ENCODE measurements at regions not wholly inside any gene's neighbourhood (a gene's known extent, or its start where the extent isn't known, plus 50 kb on each side); places are given as distances from the start of the nearest gene placed in this dataset.

DNA sequence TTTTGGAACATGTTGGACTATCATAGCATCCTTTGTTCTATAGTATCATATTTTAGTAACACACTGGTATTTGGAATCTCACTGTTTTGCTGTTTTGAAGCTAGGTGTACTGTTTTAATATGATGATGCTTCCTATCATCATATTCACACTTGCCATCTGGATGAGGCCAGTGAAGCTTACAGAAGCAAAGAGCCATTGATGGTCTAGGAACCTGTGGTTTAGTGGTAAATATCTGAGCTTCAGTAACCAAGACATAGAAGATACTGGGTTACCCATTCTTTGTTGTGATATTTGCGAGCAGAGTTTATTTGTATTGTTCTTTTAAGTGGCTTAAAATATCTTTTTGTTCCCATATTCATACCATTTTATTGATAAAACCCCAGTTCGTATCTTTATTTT, 304.1 kb downstream of the SATB1 start:
- Histone ChIP-seq H3K36me3 (ENCODE audit: control insufficient read depth in 4 of 4, insufficient read depth in 4 of 4, low read length in 3 of 4) (peaks cover 0 to 2% (median 0%) of the 10 kb centered on the region in 4 experiments), H3K4me1 (ENCODE audit: control extremely low read depth in 1 of 4, control insufficient read depth in 4 of 4, insufficient read depth in 4 of 4, low read length in 3 of 4) (peaks cover 0 to 4% (median 1%) of the 10 kb centered on the region in 4 experiments), H3K4me3 (ENCODE audit: control insufficient read depth in 1 of 7, extremely low read depth in 1 of 7, insufficient read depth in 4 of 7, low read depth in 2 of 7, low read length in 6 of 7) (no peak overlapping the region), H3K9me3 (ENCODE audit: control extremely low read depth in 1 of 5, control insufficient read depth in 4 of 5, insufficient read depth in 2 of 5, low read depth in 1 of 5, low read length in 4 of 5) (peaks cover 0 to 5% (median 2%) of the 10 kb centered on the region in 5 experiments), H3K27ac (ENCODE audit: insufficient read depth in 1 of 2, low read depth in 1 of 2, low read length in 2 of 2, poor library complexity in 1 of 2, severe bottlenecking in 2 of 2) (no peak overlapping the region), H3K27me3 (replicated peaks in 2 of 5; ENCODE audit: control insufficient read depth in 4 of 5, insufficient read depth in 5 of 5, low read length in 4 of 5) (no peaks in the 10 kb centered on the region)
- no CpG with 5 or more reads among the region's 2 CpGs for WGBS (ENCODE audit: insufficient coverage)
- POLR2A ChIA-PET, result no interaction called here
- CTCF ChIA-PET, result no interaction called here
- no peak for DNase-seq

DNA sequence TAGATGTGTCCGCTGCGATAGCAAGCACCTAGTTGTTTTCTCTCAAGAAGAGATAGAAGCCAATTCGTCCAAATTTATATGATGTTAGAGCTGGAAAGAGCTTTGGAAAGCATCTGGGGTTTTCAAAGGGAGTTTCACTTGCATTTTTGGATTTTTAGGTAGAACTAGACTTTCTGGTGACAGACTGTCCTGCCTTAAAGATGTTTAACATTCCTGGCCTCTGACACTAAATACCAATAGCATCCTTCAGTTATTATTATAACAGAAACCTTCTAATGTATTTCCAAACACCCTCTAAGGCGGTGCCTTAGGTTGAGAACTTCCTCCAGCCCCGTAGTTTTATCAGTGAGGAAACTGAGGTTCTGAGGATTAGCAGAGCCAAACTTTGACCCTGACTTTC, 305.3 kb downstream of the SATB1 start:
- H3K4me3 ChIP-seq (ENCODE audit: control insufficient read depth in 1 of 7, extremely low read depth in 1 of 7, insufficient read depth in 4 of 7, low read depth in 2 of 7, low read length in 6 of 7), result no peak overlapping the region
- H3K27me3 ChIP-seq (replicated peaks in 2 of 5; ENCODE audit: control insufficient read depth in 4 of 5, insufficient read depth in 5 of 5, low read length in 4 of 5), result no peaks in the 10 kb centered on the region
- peaks cover 0 to 2% (median 0%) of the 10 kb centered on the region in 4 experiments for H3K36me3 ChIP-seq (ENCODE audit: control insufficient read depth in 4 of 4, insufficient read depth in 4 of 4, low read length in 3 of 4)
- WGBS (ENCODE audit: insufficient coverage), result 85% methylated on average over 5 of the region's 5 CpGs
- H3K9me3 ChIP-seq (ENCODE audit: control extremely low read depth in 1 of 5, control insufficient read depth in 4 of 5, insufficient read depth in 2 of 5, low read depth in 1 of 5, low read length in 4 of 5), result peaks cover 0 to 5% (median 2%) of the 10 kb centered on the region in 5 experiments
- no peaks in the 10 kb centered on the region for H3K4me1 ChIP-seq (ENCODE audit: control extremely low read depth in 1 of 4, control insufficient read depth in 4 of 4, insufficient read depth in 4 of 4, low read length in 3 of 4)
- ChIA-PET CTCF (no interaction called here), POLR2A (no interaction called here)
- no peak for DNase-seq
- H3K27ac ChIP-seq (ENCODE audit: insufficient read depth in 1 of 2, low read depth in 1 of 2, low read length in 2 of 2, poor library complexity in 1 of 2, severe bottlenecking in 2 of 2), result no peak overlapping the region

DNA sequence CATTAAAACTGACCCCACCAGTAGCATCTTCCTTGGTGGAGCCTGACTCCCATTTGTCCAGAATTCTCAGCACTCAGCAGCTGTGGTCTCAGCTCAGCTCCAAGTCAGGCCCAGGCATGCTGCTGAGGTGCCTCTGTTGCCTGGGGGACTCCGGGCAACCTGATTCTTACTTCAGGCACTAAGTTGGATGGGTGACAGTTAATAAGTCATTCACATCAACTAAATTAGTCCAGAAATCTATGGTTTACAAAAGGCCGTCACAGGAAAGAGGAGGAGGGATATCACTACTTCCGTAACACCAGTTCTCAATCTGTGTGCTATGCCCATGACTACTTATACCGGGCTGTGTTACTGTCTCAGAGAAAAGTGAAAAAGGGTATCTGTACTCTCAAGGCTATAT, 310.2 kb downstream of the SATB1 start:
- no peaks in the 10 kb centered on the region for H3K9me3 ChIP-seq (ENCODE audit: control extremely low read depth in 1 of 5, control insufficient read depth in 4 of 5, insufficient read depth in 2 of 5, low read depth in 1 of 5, low read length in 4 of 5)
- no peak overlapping the region for H3K4me3 ChIP-seq (ENCODE audit: control insufficient read depth in 1 of 7, extremely low read depth in 1 of 7, insufficient read depth in 4 of 7, low read depth in 2 of 7, low read length in 6 of 7)
- WGBS (ENCODE audit: insufficient coverage), result no CpG with 5 or more reads among the region's 4 CpGs
- H3K36me3 ChIP-seq (ENCODE audit: control insufficient read depth in 4 of 4, insufficient read depth in 4 of 4, low read length in 3 of 4), result no peaks in the 10 kb centered on the region
- H3K27me3 ChIP-seq (replicated peaks in 2 of 5; ENCODE audit: control insufficient read depth in 4 of 5, insufficient read depth in 5 of 5, low read length in 4 of 5), result no peaks in the 10 kb centered on the region
- no peak overlapping the region for H3K27ac ChIP-seq (ENCODE audit: insufficient read depth in 1 of 2, low read depth in 1 of 2, low read length in 2 of 2, poor library complexity in 1 of 2, severe bottlenecking in 2 of 2)
- DNase-seq, result no peak
- H3K4me1 ChIP-seq (ENCODE audit: control extremely low read depth in 1 of 4, control insufficient read depth in 4 of 4, insufficient read depth in 4 of 4, low read length in 3 of 4), result peaks cover 0 to 12% (median 5%) of the 10 kb centered on the region in 4 experiments
- CTCF ChIA-PET, result no interaction called here
- POLR2A ChIA-PET, result interaction anchor here (0.6 kb wide), 1 partner anchor 519 kb away, joined by 3 read pairs; no protein-coding TSS in a partner anchor

DNA sequence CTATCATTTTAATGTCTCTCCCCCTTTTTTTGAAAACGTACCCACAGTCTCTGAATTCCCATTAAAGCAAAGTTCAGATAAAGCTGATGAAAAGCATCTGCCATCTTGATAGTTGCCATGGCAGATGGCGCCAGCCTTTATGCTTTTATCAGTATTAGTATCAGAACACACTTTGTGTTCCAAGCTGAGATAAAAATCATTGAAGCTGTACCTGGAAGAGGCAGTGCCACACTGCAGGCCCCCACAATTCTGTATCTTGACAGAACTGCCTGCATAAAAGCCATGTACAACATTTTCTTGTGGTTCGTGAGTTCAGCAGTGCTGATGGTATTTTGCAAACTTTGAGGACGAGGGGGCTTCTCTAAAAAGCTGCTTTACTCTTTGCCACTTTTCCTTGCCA, 311.7 kb downstream of the SATB1 start:
- CTCF ChIA-PET, result interaction anchor here (1.7 to 3.7 kb wide), 2 partner anchors 11 to 13 kb away, joined by 4 to 17 read pairs; no protein-coding TSS in a partner anchor
- Histone ChIP-seq H3K27me3 (replicated peaks in 2 of 5; ENCODE audit: control insufficient read depth in 4 of 5, insufficient read depth in 5 of 5, low read length in 4 of 5) (no peaks in the 10 kb centered on the region), H3K36me3 (ENCODE audit: control insufficient read depth in 4 of 4, insufficient read depth in 4 of 4, low read length in 3 of 4) (no peaks in the 10 kb centered on the region), H3K27ac (ENCODE audit: insufficient read depth in 1 of 2, low read depth in 1 of 2, low read length in 2 of 2, poor library complexity in 1 of 2, severe bottlenecking in 2 of 2) (no peak overlapping the region), H3K9me3 (ENCODE audit: control extremely low read depth in 1 of 5, control insufficient read depth in 4 of 5, insufficient read depth in 2 of 5, low read depth in 1 of 5, low read length in 4 of 5) (no peaks in the 10 kb centered on the region), H3K4me3 (ENCODE audit: control insufficient read depth in 1 of 7, extremely low read depth in 1 of 7, insufficient read depth in 4 of 7, low read depth in 2 of 7, low read length in 6 of 7) (no peak overlapping the region), H3K4me1 (ENCODE audit: control extremely low read depth in 1 of 4, control insufficient read depth in 4 of 4, insufficient read depth in 4 of 4, low read length in 3 of 4) (peaks cover 0 to 12% (median 5%) of the 10 kb centered on the region in 4 experiments)
- no peak for DNase-seq
- POLR2A ChIA-PET, result no interaction called here
- 92% methylated on average over 3 of the region's 4 CpGs for WGBS (ENCODE audit: insufficient coverage)

DNA sequence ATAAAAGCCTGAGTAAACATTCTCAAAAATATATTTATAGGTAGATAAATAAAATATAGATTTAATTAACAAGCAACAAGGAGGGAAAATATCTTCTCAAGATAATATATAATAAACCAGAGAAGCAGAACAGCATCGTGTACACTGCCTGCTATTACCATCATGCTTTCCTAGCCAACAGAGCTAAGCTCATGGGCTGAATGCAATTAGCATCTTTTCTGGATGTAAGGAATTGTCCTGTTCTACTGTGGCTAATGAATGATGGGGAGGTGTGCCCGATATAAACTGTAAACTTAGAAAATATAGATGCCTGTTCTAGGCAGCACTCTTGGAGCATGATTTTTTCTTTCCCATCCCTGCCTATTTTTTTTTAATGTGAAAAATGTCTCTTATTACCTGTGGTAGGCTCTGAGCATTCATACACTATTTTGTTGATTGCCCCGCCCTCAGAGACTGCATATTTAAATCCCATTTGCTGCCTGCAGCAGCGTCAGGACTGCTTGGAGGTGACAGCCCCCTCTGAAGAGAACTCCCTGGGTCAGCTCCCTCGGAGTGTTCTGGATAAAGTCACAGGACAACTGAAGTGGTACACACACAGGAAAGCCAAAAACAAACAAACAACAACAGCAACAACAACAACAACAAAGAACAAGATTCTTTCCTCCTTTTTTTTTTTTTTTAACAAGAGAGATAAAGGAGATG, 312.3 kb downstream of the SATB1 start:
- no peak overlapping the region for H3K27ac ChIP-seq (ENCODE audit: insufficient read depth in 1 of 2, low read depth in 1 of 2, low read length in 2 of 2, poor library complexity in 1 of 2, severe bottlenecking in 2 of 2)
- no peaks in the 10 kb centered on the region for H3K27me3 ChIP-seq (replicated peaks in 2 of 5; ENCODE audit: control insufficient read depth in 4 of 5, insufficient read depth in 5 of 5, low read length in 4 of 5)
- no peaks in the 10 kb centered on the region for H3K36me3 ChIP-seq (ENCODE audit: control insufficient read depth in 4 of 4, insufficient read depth in 4 of 4, low read length in 3 of 4)
- no peak overlapping the region for H3K4me3 ChIP-seq (ENCODE audit: control insufficient read depth in 1 of 7, extremely low read depth in 1 of 7, insufficient read depth in 4 of 7, low read depth in 2 of 7, low read length in 6 of 7)
- no peaks in the 10 kb centered on the region for H3K9me3 ChIP-seq (ENCODE audit: control extremely low read depth in 1 of 5, control insufficient read depth in 4 of 5, insufficient read depth in 2 of 5, low read depth in 1 of 5, low read length in 4 of 5)
- POLR2A ChIA-PET, result no interaction called here
- no peak for DNase-seq
- WGBS (ENCODE audit: insufficient coverage), result 92% methylated on average over 2 of the region's 5 CpGs
- CTCF ChIA-PET, result interaction anchor here (0.7 to 3.7 kb wide), 3 partner anchors 12 to 276 kb away, joined by 4 to 17 read pairs (median 4); no protein-coding TSS in a partner anchor
- H3K4me1 ChIP-seq (ENCODE audit: control extremely low read depth in 1 of 4, control insufficient read depth in 4 of 4, insufficient read depth in 4 of 4, low read length in 3 of 4), result peaks cover 0 to 12% (median 5%) of the 10 kb centered on the region in 4 experiments

DNA sequence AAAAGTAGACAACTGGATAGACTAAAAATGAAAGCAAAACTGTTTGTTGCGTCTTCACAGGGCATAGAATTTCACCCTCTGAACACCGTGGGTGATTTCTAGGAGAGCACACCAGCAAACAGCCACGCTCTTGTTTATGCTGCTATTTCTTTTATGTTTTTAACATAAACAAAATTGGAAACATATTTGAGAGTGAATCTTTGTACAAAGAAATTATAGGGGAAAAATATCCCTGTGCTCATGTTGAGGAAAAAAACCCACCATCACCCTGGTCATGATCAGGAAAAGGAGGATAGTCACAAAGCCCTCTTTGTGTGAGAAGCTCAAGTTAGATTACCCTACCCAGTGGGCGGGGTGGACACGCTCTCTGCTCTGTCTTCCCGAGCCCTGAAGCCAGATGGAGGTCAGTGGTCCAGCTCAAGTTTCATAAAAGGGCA, 313.3 kb downstream of the SATB1 start:
- peak overlapping the region in 6 of 7 experiments; percentile 27 to 77 (median 61) for H3K4me3 ChIP-seq (ENCODE audit: control insufficient read depth in 1 of 7, extremely low read depth in 1 of 7, insufficient read depth in 4 of 7, low read depth in 2 of 7, low read length in 6 of 7)
- 13% methylated on average over 1 of the region's 6 CpGs for WGBS (ENCODE audit: insufficient coverage)
- ChIA-PET CTCF (interaction anchor here (1.0 to 3.7 kb wide), 2 partner anchors 9 to 15 kb away, joined by 3 to 17 read pairs; no protein-coding TSS in a partner anchor), POLR2A (interaction anchor here (0.6 to 0.7 kb wide), 2 partner anchors 20 to 96 kb away, joined by 3 read pairs; no protein-coding TSS in a partner anchor)
- H3K27me3 ChIP-seq (replicated peaks in 2 of 5; ENCODE audit: control insufficient read depth in 4 of 5, insufficient read depth in 5 of 5, low read length in 4 of 5), result no peaks in the 10 kb centered on the region
- H3K36me3 ChIP-seq (ENCODE audit: control insufficient read depth in 4 of 4, insufficient read depth in 4 of 4, low read length in 3 of 4), result no peaks in the 10 kb centered on the region
- peak overlapping the region; percentile 77 to 88 for H3K27ac ChIP-seq (ENCODE audit: insufficient read depth in 1 of 2, low read depth in 1 of 2, low read length in 2 of 2, poor library complexity in 1 of 2, severe bottlenecking in 2 of 2)
- peak in 2 of 3 donors; percentile 73 to 79 for DNase-seq
- H3K9me3 ChIP-seq (ENCODE audit: control extremely low read depth in 1 of 5, control insufficient read depth in 4 of 5, insufficient read depth in 2 of 5, low read depth in 1 of 5, low read length in 4 of 5), result no peaks in the 10 kb centered on the region
- peaks cover 0 to 12% (median 5%) of the 10 kb centered on the region in 4 experiments for H3K4me1 ChIP-seq (ENCODE audit: control extremely low read depth in 1 of 4, control insufficient read depth in 4 of 4, insufficient read depth in 4 of 4, low read length in 3 of 4)

DNA sequence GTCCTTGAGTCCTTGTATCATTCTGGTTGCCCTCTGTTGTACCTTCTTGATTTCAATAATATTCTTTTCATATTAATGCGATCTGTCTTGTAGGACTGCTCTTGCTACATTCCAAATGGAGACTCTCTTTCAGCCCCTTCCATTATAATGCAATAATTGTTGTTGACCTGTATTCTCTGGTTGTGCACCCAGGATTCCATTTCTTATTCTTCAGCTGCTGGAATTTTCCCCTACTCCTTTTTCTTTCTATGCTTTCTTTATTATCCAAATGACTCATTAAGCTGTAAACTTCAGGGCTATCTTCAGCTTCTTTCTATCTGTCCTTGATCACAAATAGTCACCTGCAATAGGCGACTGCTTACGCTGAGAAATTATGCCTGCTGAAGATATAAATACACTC, 321.5 kb downstream of the SATB1 start:
- POLR2A ChIA-PET, result no interaction called here
- Histone ChIP-seq H3K27me3 (replicated peaks in 2 of 5; ENCODE audit: control insufficient read depth in 4 of 5, insufficient read depth in 5 of 5, low read length in 4 of 5) (no peaks in the 10 kb centered on the region), H3K9me3 (ENCODE audit: control extremely low read depth in 1 of 5, control insufficient read depth in 4 of 5, insufficient read depth in 2 of 5, low read depth in 1 of 5, low read length in 4 of 5) (peaks cover 0 to 1% (median 0%) of the 10 kb centered on the region in 5 experiments), H3K4me1 (ENCODE audit: control extremely low read depth in 1 of 4, control insufficient read depth in 4 of 4, insufficient read depth in 4 of 4, low read length in 3 of 4) (peaks cover 0 to 15% (median 6%) of the 10 kb centered on the region in 4 experiments), H3K27ac (ENCODE audit: insufficient read depth in 1 of 2, low read depth in 1 of 2, low read length in 2 of 2, poor library complexity in 1 of 2, severe bottlenecking in 2 of 2) (no peak overlapping the region), H3K36me3 (ENCODE audit: control insufficient read depth in 4 of 4, insufficient read depth in 4 of 4, low read length in 3 of 4) (peaks cover 0 to 2% (median 0%) of the 10 kb centered on the region in 4 experiments), H3K4me3 (ENCODE audit: control insufficient read depth in 1 of 7, extremely low read depth in 1 of 7, insufficient read depth in 4 of 7, low read depth in 2 of 7, low read length in 6 of 7) (no peak overlapping the region)
- WGBS (ENCODE audit: insufficient coverage), result 100% methylated on average over 2 of the region's 3 CpGs
- CTCF ChIA-PET, result no interaction called here
- no peak for DNase-seq

Data from common myeloid progenitor, CD34-positive (primary cell).